ENCODE measurements at regions not wholly inside any gene's neighbourhood (a gene's known extent, or its start where the extent isn't known, plus 50 kb on each side); places are given as distances from the start of the nearest gene placed in this dataset.

- Histone ChIP-seq H3K9me3 (no peaks in the 10 kb centered on the region), H3K27ac (no peak overlapping the region), H3K4me1 (no peaks in the 10 kb centered on the region), H3K36me3 (no peaks in the 10 kb centered on the region), H3K4me3 (no peak overlapping the region), H3K27me3 (no peaks in the 10 kb centered on the region)
- no peak for DNase-seq (ENCODE audit: extremely low spot score in 2 of 2)
- intact Hi-C loops (cut with DNase I), result no loop called here
- TF ChIP-seq POLR2A (IDR thresholded peaks at IDR 0.05), result no peak
- no peak for TF ChIP-seq POLR2AphosphoS5 (IDR thresholded peaks at IDR 0.05; ENCODE audit: insufficient read depth in 1 of 2, low read depth in 1 of 2)
- no peak for TF ChIP-seq CTCF (IDR thresholded peaks at IDR 0.05)
Observed at GRCh38 chr9:119707228-119707845, 338.1 kb upstream of the BRINP1 start.

- no peaks in the 10 kb centered on the region for H3K4me1 ChIP-seq
- H3K27me3 ChIP-seq, result no peaks in the 10 kb centered on the region
- no peaks in the 10 kb centered on the region for H3K36me3 ChIP-seq
- H3K9me3 ChIP-seq, result no peaks in the 10 kb centered on the region
- TF ChIP-seq POLR2AphosphoS5 (IDR thresholded peaks at IDR 0.05; ENCODE audit: insufficient read depth in 1 of 2, low read depth in 1 of 2) (no peak), CTCF (IDR thresholded peaks at IDR 0.05) (no peak), POLR2A (IDR thresholded peaks at IDR 0.05) (no peak)
- H3K4me3 ChIP-seq, result no peak overlapping the region
- intact Hi-C loops (cut with DNase I), result no loop called here
- H3K27ac ChIP-seq, result no peak overlapping the region
- no peak for DNase-seq (ENCODE audit: extremely low spot score in 2 of 2)
Observed at GRCh38 chr9:119701651-119702050, 332.4 kb upstream of the BRINP1 start.

- TF ChIP-seq POLR2AphosphoS5 (IDR thresholded peaks at IDR 0.05; ENCODE audit: insufficient read depth in 1 of 2, low read depth in 1 of 2), result no peak
- TF ChIP-seq POLR2A (IDR thresholded peaks at IDR 0.05), result no peak
- no peak for TF ChIP-seq CTCF (IDR thresholded peaks at IDR 0.05)
- intact Hi-C loops (cut with DNase I), result no loop called here
- H3K27me3 ChIP-seq, result no peaks in the 10 kb centered on the region
- DNase-seq (ENCODE audit: extremely low spot score in 2 of 2), result no peak
- no peak overlapping the region for H3K4me3 ChIP-seq
- no peak overlapping the region for H3K27ac ChIP-seq
- no peaks in the 10 kb centered on the region for H3K9me3 ChIP-seq
- H3K36me3 ChIP-seq, result no peaks in the 10 kb centered on the region
- no peaks in the 10 kb centered on the region for H3K4me1 ChIP-seq
Observed at GRCh38 chr9:119698535-119698934, 329.3 kb upstream of the BRINP1 start.

GRCh38 chr9:119697996-119698395 is 328.8 kb upstream of the BRINP1 start:
- Histone ChIP-seq H3K27ac (no peak overlapping the region), H3K27me3 (no peaks in the 10 kb centered on the region), H3K36me3 (no peaks in the 10 kb centered on the region), H3K4me3 (no peak overlapping the region), H3K4me1 (no peaks in the 10 kb centered on the region), H3K9me3 (no peaks in the 10 kb centered on the region)
- DNase-seq (ENCODE audit: extremely low spot score in 2 of 2), result no peak
- intact Hi-C loops (cut with DNase I), result no loop called here
- TF ChIP-seq POLR2AphosphoS5 (IDR thresholded peaks at IDR 0.05; ENCODE audit: insufficient read depth in 1 of 2, low read depth in 1 of 2) (no peak), POLR2A (IDR thresholded peaks at IDR 0.05) (no peak), CTCF (IDR thresholded peaks at IDR 0.05) (no peak)

GRCh38 chr9:119689879-119690278 is 320.6 kb upstream of the BRINP1 start:
- Histone ChIP-seq H3K36me3 (no peaks in the 10 kb centered on the region), H3K27ac (no peak overlapping the region), H3K27me3 (no peaks in the 10 kb centered on the region), H3K4me1 (no peaks in the 10 kb centered on the region), H3K4me3 (no peak overlapping the region), H3K9me3 (no peaks in the 10 kb centered on the region)
- TF ChIP-seq POLR2AphosphoS5 (IDR thresholded peaks at IDR 0.05; ENCODE audit: insufficient read depth in 1 of 2, low read depth in 1 of 2), result no peak
- TF ChIP-seq CTCF (IDR thresholded peaks at IDR 0.05), result no peak
- TF ChIP-seq POLR2A (IDR thresholded peaks at IDR 0.05), result no peak
- DNase-seq (ENCODE audit: extremely low spot score in 2 of 2), result no peak
- intact Hi-C loops (cut with DNase I), result no loop called here
